HL-60/S4 (cell line): ENCODE measurements at regions not wholly inside any gene's neighbourhood (a gene's known extent, or its start where the extent isn't known, plus 50 kb on each side); places are given as distances from the start of the nearest gene placed in this dataset.
"Not testable (repeated sequence)": the region's sequence is repeated elsewhere in the genome, so short reads cannot be mapped to it uniquely, and the experiment has no call there.

Experiments
- in situ Hi-C: fragments of 300-500 bp; cut with MboI; formaldehyde crosslinking; loops from 2 replicates; pipeline ENCODE4 v1.14.3; 2022; ENCODE audit warnings: low sequenced_read_pairs

DNA sequence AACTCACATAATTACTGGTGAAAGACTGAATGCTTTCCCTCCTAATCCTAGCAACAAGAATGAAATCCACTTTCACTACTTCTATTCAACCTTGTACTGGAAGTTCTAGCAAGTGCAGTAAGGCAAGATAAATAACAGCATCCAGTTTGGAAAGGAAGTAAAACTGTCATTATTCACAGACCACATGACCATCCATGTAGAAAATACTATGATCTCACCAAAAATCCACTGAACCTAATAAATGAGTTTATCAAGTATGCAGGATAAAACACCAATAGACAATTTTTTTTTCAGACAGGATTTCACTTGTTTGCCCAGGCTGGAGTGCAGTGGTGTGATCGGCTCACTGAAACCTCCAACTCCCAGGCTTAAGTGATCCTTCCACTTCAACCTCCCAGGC lies 117.7 kb downstream of the TMEM167A start:
- in situ Hi-C loops, result no loop called here

DNA sequence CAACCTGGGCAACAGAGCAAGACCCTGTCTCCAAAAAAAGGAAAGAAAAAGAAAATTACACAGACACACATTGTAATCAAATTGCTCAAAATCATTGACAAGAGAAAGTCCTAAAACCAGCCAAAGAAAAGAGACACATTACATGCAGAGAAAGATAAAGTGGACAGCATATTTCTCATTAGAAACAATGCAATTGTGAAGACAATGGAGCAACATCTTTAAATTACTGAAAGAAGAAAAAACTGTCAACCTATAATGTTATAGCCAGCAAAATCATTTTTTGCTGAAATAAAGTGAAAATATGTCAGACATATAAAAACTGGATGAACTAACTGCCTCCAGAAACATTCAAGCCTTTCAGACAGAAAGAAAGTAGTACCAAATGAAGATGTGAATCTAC lies 120.6 kb downstream of the TMEM167A start:
- in situ Hi-C loops, result no loop called here

DNA sequence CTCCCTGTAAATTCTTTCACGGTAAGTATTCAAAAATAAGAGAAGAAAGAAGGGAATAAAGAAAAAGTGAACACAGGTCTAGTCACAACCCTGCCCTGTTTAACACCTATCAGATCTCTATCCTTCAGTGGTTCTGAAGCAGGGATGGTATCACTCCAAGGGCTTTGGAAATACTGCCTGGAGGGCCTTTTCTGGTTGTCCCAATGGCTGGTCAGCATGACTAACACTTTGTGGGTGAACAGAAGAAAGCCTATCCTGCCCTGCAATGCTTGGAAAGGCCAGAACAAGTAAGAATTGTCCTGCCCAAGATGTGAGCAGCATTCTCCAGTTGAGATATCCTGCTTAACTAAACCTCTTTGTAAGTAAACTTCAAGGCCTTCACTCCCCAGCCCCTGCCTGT lies 124.9 kb downstream of the TMEM167A start:
- in situ Hi-C loops, result no loop called here

DNA sequence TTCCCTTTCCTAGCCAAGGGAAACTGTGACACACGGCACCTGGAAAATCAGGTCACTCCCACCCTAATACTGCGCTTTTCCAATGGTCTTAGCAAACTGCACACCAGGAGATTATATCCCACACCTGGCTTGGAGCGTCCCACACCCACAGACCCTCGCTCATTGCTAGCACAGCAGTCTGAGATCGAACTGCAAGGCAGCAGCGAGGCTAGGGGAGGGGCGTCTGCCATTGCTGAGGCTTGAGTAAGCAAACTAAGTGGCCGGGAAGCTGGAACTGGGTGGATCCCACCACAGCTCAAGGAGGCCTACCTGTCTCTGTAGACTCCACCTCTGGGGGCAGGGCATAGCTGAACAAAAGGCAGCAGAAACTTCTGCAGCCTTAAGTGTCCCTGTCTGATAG lies 132.9 kb downstream of the TMEM167A start:
- in situ Hi-C loops, result not testable (repeated sequence)

DNA sequence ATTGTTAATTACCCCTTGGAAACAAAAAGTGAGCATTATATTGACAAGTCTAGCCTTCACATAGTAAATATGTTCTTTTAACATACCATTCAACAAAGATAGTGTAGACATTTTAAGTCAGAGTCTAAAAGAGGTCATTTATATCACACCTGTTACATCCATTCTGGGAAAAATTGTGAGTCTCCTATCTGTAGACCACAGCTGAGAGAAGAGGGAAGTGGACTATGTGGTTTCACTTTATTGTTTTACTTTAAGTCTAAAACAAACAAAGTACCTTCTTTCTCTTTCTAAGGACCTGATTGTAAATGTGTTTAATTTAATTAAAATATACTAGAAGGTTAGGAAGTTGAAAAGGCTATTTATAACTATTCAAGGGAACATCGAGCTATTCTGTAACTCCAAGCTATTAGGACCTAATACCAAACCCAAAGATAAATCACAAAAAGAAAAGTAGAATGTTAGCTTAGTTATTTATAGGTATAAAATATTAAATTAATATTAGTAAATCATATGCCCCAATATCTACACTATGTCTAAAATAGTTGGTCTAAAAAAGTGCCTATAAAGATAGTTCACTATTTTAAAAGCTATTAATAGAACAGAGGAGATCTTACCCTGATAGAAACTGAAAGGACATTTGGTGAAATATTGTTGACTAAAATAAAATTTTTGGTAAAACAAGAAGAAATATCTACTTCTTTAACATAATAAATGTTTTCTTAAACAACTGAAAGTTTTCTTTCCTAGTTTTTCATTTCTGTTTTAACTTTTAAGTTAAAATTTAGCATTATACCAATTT lies 134.9 kb downstream of the TMEM167A start:
- in situ Hi-C loops, result no loop called here

DNA sequence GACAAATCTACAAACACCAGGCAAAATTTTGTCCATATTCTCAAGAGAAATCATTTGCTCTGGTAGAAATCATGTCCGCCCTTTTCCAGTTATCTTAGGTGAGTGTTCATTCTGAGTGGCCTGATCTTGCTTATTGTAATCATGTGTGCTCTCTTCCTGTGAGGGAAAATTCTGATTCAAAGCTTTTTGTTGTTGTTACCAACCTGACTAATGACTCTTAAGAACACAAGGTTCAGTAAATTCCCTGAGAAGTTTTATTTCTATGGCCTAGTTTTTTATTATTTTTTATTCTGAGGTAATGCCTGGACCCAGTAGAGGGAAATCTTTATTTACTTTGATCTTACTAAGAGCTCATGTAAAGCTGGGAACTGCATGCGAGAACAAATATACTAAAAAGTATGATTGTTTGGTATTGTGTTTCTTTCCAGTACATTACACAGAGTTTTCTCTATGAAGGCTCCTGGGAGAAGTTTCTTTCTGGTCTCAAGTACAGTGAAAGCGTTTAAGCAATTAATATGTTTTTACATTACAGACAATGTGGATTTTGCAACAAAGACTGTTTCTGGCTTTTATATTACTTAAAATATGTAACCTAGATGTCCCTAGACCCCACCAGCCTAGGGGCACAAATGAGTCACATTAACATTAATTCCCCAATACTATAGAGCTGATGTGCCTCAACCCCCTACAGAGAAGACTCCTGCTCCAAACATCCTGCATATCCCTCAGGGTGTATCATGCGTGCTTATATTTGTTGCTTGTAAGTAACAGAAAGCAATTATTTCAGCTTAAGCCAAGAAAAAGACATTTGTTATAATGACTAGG lies 138.1 kb downstream of the TMEM167A start:
- in situ Hi-C loops, result no loop called here

DNA sequence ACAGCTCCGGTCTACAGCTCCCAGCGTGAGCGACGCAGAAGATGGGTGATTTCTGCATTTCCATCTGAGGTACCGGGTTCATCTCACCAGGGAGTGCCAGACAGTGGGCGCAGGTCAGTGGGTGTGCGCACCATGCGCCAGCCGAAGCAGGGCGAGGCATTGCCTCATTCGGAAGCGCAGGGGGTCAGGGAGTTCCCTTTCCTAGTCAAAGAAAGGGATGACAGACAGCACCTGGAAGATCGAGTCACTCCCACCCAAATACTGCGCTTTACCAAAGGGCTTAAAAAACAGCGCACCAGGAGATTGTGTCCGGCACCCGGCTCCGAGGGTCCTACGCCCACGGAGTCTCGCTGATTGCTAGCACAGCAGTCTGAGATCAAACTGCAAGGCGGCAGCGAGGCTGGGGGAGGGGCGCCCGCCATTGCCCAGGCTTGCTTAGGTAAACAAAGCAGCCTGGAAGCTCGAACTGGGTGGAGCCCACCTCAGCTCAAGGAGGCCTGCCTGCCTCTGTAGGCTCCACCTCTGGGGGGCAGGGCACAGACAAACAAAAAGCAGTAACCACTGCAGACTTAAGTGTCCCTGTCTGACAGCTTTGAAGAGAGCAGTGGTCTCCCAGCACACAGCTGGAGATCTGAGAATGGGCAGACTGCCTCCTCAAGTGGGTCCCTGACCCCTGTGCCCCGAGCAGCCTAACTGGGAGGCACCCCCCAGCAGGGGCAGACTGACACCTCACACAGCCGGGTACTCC lies 144.5 kb downstream of the TMEM167A start:
- in situ Hi-C loops, result not testable (repeated sequence)

DNA sequence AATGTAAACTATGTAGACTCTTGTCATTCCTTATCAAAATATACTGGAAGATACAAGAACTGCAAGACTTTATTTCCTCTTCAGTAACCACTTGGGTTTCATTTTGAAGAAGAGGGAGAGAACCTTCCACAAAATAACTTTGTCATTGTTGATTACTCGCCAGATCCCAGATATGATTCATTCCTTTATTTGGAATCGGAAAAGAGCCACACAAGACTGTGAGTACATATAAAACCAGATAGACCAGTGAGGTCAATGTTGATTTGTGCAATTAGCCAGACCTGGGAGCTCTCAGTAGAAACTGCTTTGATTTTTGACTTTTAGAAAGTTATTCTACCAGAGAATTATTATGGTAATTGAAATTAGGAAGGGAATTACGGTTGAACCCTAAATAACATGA lies 146.1 kb downstream of the TMEM167A start:
- in situ Hi-C loops, result no loop called here

DNA sequence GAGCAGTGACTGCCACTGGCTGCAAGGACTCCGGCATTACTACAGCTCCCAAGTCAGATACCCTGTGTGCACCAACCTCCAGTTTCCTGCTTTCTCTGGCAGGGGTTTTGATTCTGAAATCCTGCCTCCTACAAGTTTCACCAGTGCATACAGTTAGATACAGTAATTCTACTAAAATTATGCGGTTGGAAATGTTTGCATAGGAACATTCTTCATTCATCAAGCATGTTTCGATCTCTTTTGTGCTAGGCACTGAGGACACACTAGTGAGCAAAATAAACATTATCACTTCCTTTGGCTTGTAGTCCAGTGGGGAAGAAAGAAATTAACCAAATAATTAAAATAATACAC lies 152.2 kb downstream of the TMEM167A start:
- in situ Hi-C loops, result no loop called here

DNA sequence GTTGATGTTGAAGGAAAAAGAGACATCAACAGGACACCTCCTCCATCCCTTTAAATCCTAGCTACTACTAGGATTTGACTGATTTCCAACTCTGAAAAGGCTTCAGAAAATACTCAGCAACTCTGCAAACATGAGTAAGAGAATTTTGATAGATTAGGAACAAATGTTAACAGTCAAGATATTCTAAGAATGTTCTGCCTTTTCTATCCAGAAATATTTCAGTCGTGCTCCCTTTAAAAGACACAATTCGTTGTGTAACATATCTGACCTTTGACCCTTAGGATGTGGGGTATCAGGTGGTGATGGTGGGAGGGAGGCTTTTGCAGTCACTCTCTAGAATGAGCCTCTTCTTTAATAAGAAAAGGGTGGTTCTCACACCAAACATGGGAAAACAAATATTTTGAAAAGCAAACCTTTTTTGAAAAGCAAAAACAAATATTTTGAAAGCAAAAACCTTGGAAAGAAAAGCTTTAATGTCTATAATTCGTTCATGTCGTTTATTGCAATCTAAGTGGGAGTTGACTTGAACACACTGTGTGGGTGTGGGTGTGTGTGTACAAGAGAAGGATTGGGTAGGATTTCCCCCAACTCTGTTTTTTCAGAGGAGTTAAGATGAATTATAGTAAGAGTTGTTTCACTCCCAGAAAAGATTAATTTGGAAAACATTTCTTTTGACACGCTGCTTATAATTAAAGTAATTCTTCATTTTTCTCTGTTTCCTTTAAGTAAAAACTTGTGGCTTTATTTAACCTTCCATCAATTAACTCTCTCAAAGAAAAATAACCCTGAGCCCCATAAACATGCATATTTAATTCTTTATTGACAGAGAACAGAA lies 152.8 kb downstream of the TMEM167A start:
- in situ Hi-C loops, result no loop called here

DNA sequence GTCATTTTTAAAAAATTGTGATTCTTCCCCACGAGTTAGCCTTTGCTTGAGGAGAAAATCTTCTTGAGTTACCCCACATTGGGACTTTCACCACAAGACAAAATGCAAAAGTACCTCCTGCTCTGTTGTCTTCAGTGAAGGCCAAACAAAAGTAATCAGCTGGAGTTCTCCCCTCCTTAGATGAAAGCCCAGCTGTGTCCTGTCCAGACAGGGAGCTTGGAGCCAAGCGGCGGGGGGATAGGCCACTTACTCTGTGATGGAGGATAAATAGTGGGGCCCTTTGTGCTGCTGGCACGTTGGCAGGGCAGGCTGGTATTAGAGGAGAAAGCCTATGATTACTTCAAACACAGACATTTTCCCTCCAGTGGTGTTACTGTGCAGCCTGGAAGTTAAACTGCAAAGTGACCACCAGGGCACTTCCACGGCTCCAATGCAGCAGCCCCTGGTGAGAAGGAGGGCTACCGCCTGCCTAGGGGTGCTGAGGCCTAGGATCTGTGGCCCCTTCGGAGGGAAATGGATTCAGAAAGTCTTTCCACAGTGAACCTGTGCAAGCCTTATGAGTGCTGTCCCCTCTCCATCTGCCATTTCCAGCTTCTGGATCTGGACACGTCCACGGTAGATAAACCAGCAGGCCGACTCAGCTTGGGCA lies 155.0 kb downstream of the TMEM167A start:
- in situ Hi-C loops, result no loop called here

DNA sequence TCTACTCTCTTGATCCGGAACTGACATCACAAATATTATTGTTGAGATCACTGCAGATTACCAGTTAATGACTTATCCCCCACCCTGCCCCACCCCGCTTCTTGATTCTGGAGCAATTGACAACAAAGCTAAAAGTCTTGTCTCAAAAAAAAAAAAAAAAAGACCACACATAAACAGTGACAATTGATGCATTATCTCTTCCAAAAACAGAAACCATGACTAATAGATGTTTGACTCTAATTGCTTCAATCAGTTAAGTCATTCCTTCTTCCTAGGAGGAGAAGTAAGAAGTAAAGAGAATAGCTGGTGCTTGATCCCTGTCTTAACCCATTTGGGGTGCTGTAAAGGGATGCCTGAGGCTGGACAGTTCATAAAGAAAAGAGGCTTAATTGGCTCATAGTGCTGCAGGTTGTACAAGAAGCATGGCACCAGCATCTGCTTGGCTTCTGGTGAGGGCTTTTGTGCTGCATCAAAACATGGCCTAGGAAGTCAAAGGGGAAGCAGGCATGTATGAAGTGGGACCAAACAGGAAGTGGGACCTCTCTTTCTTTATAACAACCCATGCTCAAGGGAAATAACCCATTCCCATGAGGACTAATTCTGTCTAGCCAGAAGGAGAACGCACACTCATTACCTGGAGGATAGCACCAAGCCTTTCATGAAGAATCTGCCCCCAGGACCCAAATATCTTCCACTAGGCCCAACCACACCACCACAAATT lies 158.7 kb downstream of the TMEM167A start:
- in situ Hi-C loops, result no loop called here

DNA sequence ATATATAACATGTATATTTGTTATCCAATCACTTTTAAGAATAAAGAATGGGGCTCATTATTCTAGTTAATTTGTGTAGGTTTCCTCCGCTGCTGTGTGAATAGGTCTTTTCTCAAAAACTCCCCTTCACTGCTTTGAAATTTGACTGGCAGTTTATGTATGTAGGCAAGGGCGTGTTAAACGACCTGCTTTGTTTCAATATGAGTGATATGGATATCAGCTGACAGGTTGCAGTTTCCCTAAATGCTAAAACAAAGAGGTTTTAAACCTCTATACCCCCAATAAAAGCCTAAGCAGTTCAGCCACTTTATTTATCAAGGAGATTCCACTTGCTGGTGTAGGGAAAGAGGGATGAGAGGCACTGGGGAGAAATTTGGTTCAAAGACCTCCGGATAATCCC lies 159.6 kb downstream of the TMEM167A start:
- in situ Hi-C loops, result no loop called here

DNA sequence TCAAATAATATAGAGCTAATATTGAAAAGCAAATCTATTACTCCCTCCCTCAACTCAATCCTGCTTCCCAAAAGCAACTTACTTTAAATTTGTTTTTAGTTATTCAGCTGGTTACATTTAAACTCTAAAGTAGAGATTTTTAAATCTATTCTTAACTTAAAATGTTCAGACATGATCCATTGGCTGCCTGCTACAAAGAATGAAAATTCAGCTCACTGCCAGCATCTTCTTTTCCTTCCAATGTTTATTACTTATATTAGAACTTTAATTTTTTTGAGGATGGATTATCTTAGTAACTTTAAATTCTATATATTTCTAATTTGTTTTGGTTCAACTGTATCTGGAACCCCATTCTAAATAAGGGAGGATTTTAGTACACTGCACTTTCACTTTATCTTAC lies 163.2 kb downstream of the TMEM167A start:
- in situ Hi-C loops, result no loop called here

DNA sequence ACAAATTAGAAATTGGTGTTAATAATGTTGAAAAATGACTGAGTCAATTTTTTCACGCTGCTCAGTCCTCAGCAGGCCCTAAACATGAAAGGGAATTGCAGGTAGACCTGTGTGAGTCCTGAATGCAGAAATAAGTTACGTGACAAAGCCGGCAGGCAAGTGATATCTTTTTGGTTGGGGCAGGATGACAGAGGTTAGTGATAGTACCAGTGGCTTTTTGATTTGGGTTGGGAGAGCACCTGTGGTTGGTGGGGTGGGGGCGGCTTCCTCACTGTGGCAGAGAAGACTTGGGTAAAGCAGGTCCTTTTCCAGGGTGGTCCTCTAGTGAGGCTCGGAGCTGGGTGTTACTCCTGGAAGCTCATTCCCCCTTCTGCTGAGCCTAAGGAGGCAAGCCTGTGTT lies 164.7 kb downstream of the TMEM167A start:
- in situ Hi-C loops, result no loop called here

DNA sequence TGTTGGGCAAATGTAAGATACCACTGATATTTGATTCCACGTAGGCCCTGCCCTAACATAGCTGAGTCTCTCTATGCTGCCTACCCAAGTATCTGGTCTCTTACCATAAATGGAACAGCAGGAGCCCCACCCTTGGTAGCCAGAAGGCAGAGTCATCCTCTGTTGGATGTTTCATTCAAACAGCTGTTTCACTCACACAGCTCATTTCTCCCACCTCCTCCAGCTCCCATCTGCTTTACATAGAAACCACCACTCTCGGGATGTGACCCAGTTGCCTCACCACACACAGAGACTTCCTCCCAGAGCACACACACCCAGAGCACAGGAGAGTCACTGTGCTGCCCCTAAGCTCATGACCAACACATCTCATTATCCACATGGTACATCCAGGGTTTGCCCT lies 165.3 kb downstream of the TMEM167A start:
- in situ Hi-C loops, result no loop called here

DNA sequence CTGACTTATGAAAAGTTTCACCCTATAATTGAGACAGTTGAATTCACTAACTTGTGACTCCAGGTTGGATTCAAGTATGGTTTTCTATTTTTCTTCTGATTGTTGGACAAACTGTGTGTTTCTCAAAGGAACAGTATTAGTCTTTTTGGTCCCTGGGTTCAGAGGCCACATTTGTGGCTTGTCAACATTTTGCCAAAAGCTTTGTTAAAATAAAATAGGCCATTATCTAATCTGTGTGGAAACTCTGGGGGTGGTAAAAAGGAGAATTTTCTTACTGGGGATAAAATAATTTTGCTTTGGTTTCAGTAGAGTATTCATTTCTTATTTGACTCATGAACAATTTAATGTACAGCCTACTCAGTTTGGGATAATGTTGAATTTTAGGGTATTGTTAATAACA lies 166.3 kb downstream of the TMEM167A start:
- in situ Hi-C loops, result no loop called here

DNA sequence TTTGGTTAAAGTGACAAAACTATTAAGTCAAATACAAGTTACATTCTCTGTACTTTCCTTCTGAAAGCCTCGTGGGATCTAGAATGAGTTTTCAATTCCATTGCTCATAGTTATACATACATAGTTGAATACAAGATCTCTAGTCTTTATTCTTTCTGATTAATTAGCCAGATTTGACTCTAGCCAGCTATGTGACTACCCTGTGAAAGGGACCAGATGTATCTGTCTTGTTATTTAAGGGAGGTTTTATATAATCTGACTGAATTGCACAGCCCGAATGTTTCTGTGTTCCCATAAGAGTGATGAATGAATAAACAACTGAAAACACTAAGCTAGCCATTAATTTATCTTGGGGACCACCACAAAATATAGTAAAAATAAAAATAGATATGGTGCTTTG lies 166.7 kb downstream of the TMEM167A start:
- in situ Hi-C loops, result no loop called here

DNA sequence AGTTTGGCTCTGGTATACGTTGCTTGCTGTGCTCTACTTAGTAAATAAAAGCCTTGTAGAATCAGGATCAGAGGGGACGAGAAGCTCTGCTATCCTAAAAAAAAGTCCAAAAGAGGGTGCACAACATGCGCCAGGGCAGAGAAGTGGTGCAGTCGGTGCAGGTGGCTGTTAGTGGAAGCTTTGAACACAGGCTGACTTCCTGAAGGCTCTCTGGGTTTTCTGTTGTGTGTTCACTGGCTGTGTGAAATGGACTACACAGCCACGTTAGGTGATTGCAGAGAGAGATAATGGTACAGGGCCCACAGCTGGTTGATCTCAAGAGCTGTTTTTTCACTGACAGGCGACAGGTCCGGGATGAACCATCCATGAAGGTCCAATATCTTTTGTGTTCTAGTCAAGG lies 167.4 kb downstream of the TMEM167A start:
- in situ Hi-C loops, result no loop called here

DNA sequence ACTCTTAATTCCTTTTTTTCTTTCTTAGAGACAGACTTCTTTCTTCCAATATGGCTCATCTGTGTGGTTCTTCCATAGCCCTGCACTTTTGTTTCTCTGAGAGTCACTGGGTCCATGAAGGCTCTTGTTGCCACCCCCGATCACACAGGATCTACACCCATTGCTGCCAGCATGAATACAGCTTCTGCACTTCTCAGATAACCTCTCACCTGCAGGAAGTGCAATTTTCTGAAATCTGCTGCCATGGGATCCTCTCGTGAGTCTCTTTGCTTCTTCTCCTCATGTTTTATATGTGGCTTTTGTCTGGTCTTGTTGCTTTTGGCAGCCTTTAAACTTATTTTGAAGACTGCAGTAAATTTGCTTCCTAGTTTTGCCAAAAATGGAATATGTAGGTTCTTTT lies 171.2 kb downstream of the TMEM167A start:
- in situ Hi-C loops, result no loop called here
